GM19438 (cell line): ENCODE measurements at regions not wholly inside any gene's neighbourhood (a gene's known extent, or its start where the extent isn't known, plus 50 kb on each side); places are given as distances from the start of the nearest gene placed in this dataset.

Experiments used
- ATAC-seq: cut with Tn5 transposase; IDR thresholded peaks from one replicate; pipeline ENCODE4 v1.9.1; 2021; ENCODE audit warnings: low read depth; ENCODE audit not compliant: unreplicated experiment

DNA sequence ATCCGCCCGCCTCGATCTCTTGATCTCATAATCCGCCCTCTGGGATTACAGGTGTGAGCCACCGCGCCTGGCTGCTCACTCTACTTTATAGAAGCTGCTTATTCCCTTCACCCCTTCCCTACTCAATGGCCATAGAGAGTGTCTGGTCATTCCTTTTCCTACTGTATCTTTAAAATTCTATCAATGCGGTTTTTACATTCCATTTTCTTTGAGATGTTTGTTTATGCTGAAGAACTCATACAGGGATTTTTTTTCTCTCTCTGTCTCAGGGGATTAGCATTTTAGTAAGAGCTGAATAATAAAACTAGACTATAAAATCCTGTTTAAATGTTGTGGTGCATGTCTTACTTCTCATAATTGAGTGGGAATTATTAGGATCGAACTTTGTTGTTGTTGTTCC is 218.6 kb upstream of the FOXN3 start:
- no peak for ATAC-seq

- no peak for ATAC-seq
These were observed 217.0 kb upstream of the FOXN3 start for GRCh38 chr14:89634037-89634436.

DNA sequence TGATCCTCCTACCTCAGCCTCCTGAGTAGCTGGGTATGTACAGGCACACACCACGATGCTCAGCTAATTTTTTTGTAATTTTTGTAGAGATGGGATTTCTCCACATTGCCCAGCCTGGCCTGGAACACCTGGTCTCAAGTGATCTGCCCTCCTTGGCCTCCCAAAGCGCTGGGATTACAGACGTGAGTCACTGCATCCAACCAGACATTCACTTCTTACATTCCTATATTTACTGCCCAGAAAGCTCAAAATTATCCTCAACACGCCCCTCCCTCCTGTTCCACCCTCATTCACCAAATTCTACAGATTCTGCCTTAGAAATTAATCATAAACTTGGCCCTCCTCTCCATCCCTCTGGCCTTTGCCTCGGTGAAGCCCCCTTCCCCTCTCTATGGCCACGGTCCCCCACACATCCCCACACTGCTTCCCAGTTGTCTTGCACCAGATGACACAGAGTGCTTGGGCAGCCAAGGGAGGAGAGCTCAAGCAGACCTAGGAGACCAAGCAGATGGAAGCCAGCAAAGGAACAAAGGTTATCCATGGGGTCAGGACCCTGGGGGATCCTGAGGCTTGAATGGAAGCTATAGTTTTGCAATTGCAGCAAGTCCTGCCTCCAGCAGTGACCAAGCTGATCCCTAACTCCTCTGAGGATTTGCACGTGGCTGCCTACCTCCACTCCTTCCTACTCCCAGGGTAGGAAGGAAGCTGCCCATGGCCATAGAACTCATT is 213.2 kb upstream of the FOXN3 start:
- no peak for ATAC-seq

GRCh38 chr14:89629383-89629782 is 212.3 kb upstream of the FOXN3 start:
- ATAC-seq = no peak

- no peak for ATAC-seq
These were observed 211.5 kb upstream of the FOXN3 start for GRCh38 chr14:89628521-89628920.

DNA sequence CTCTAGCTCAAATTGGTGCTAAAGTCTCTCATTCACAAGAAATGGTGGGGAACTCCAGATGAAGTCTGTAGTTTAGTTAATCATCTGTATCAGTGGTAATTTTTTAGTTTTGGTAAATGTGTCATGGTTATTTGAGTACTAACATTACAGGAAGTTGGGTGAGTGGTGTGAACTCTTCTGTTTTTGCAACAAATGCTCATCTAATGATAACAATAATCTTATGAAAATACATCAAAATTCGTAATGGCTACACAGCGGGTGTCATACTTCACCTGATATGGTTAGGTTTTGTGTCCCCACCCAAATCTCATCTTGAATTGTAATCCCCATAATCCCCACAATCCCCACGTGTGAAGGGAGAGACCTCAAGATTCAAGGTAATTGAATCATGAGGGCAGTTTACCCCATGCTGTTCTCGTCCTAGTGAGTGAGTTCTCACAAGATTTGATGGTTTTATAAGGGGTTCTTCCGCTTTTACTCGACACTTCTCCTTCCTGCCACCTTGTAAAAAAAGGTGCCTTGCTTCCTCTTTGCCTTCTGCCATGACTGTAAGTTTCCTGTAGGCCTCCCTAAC is 209.3 kb upstream of the FOXN3 start:
- ATAC-seq = no peak

GRCh38 chr14:89625731-89626232 is 208.7 kb upstream of the FOXN3 start:
- no peak for ATAC-seq

GRCh38 chr14:89625244-89625713 is 208.2 kb upstream of the FOXN3 start:
- ATAC-seq = no peak

DNA sequence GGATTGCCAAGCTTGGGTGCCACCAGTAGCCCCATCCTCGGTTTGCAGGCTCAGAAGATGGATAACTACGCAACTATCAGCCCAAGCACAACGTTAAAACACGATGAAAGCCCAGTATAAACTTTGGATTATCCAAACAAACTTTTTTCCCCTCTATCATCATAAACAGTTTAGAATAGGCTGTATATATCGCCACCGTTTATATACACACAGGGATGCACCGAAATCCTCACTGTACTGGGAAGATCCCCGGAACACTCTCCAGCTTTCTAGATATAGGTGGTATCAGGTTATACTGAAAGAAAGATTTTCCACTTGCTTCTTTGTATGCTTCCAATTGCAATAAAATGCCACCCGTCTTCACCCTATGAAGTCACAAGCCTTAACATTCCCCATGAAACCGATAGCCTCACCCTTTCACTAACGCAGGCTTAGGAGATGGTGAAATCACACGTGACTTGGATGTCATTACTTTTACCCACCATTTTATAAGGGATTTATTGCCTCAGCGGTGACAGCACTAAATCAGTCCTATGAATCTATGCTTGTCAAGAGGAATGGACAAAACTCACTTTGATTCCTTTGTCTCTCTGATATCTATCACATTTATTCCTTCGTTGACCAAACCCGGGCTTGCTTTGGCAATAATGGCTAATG is 207.6 kb upstream of the FOXN3 start:
- no peak for ATAC-seq

DNA sequence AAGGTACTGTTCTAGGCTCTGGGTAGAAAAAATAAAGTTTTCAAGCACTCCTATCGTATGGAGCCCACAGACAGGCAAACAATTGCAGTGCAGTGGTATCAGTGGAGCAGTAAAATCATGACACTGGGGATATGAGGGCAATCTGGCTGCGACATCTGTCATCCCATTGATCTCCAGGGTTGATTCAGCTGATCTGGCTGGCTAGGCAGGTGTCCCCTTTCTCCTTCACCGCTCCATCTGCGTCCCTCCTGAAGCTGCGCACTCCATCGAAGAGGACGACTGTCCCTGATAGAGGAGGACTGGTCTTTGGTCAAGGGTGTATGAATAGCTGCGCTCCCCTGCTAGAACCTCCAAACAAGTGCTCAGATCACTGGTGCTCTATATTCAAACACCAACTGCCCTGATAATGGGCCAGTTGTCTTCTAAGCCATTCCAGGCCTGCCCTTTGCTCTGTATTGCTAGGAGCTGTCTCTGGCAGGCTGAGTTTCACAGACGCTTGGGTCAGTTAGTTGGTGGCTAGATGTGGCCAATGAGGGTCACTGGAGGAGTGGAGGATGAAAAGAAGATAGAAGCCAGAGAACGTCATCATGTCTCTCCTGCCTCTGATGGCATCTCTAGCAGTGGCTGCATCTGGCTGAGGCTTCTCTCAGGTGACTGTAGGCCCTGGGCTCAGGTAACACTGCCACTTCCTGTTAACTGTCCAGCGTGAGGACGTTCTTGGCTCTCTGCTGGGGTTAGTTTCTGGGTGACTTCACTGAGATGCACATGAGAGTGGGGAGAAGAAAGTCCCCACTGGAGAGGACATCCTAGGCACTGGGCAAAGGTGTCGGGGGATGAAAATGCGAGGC is 205.0 kb upstream of the FOXN3 start:
- ATAC-seq = no peak

DNA sequence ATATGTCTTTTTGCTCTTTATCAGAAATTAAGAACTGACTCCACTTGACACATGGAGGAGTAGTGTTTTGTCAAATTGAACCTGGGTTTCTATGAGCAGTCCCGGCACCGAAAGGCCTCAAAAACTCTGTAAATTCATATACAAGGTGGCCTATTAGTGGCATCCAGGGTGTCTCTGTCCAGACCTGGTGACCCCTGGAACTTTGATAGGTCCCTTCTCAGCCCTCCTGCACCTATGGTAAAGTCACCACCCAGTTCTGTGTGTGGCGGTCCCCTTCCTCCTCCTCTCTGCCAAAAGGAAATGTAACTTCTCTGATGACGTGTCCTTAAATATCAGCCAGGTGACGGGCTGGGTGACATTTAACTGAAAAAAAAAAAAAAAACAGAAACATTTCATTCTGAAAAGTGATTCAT is 204.0 kb upstream of the FOXN3 start:
- ATAC-seq = no peak

DNA sequence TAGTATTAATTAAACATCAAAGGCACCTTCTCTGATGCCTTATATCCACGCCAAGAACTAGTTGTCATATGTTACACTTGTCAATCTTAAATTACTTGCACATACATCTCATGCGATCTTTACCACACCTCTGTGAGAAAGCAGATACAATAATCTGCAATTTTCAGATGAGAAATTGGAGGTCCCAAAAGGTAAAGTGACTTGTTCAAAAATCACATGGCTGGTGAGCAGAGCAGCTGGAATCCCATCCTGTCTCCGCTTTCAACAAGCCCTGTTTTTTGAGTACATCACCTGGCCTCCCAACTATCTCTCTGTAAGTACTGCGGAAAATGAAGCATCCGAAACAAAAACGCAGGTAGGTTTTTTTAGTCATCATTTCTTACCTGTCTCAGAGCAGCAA is 203.4 kb upstream of the FOXN3 start:
- ATAC-seq = no peak

DNA sequence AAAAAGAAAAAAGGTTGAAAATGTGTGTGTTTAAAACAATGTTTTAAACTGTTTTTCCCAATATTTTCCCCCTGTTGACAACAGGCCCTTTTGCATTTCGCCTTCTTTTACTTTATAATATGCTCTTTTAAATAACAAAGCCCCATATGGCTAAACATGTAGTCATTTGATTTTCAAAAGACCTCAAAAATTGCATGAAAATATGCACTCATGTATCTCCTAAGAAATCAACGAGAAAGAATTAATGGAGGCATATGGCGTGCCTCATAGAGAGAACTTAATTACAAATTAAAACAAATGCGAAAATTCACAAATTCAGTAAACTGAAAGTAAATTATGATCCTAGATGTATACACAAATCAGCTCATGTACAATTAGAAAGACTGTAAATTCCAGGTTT is 202.6 kb upstream of the FOXN3 start:
- ATAC-seq = no peak

DNA sequence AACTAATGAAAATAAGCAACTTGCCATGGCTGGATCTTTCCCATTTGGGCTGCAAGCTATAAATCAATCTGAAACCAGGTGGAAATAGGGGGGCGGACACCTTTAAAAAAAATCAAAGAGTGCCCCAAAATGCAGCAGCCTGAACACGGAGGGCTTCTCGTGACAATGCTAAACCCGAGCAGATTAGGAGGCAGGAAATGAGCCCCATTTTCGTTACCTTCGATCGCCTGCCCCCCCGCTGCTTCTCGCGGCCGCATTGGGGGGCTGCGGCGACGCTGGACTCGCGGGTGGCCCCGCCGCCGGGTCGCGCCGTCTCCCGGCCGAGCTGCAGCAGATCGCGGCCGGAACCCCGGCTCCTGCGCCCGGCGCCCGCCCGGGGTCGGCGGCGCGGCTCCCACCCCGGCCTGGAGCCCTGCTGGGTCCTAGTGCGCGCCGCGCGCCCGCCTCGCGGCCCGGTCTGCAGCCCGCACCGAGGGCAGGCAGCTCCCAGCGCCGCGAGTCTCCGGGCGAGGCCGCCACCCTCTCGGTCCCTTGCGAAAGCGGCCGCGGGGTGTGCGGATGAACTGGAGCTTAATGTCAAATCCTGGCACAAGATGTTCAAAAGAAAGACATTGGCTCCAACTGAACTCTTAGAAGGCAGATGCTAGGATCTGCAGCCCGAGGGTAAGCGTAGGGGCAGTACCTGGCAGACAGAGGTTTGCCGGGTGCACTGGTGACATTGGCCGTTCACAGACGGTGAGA is 201.9 kb upstream of the FOXN3 start:
- peak; percentile 59 for ATAC-seq

- no peak for ATAC-seq
These were observed 201.3 kb upstream of the FOXN3 start for GRCh38 chr14:89618330-89618708.

DNA sequence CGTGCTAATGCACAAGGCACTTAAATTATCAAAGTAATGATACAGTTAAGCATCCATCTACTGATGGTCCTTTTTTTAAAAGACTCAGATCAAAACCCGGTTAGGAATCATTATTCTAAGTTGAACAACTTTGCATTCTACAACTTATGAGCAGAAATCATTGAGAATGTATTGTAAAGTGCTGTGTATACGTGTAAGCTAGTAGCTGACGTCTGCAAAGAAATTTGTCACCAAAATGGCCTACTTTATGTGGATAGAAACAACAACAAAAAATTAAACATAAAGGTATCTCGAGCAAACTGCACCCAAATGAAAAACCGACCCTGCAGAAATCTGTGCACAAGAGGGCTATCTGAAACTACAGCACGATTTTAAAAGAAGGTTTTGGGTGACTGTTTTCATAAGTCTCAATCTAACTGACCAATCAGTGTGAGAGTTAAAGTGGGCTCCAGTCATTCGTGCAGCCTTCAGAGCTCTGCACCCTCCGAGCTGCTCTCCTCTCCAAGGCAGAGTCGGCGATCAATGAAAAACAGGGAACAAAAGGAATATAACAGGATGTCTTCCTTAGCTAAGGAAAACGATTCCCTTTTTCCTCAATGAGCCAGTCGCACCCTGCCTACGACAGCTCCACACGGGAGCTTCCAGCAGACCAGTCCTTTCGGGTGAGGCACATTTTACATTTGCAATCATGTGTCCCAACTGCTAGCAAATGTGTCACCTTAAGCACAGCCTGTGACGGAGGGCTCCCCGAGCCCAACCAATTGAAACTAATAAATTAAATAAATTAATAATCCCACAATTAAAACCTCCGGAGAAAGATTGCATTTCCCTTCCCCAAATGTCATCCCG is 200.7 kb upstream of the FOXN3 start:
- peak; percentile 26 for ATAC-seq

GRCh38 chr14:89616852-89617341 is 199.9 kb upstream of the FOXN3 start:
- peak; percentile 37 for ATAC-seq

DNA sequence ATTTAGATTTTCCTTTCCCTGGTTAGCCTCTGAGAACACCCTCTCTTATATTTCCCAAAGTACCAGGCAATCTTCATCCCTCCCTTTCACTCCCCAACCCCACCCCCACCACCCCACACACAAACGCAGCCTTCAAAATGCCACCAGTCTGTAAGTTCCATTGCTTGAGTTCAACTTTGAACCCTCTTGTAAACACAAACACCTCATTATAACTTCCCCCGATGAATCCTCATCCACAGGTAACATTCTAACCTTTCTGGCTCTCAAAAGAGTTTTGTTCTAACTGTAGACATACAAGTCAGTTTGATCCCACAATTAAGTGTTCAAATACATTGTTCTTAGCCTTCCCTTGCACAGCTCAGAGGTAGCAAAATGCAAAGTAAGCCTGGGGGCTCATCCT is 199.4 kb upstream of the FOXN3 start:
- ATAC-seq = no peak

DNA sequence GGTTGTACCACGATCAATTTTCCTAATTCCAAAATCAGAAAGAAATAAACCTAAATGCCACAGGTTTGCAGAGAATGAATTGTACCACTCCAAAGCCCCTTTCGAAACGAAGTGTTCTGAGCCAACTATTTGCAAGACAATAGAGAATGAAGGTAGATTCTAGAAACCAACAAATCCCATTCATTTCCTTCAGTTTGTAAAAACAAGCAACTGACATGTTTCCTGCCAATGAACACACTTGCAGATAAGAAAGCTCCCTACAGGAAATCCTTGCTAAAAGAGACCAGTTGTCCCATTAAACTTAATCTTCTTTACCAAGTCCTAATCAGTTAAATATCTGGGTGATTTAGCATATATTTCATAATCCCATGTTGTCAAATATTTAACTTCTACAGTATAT is 198.4 kb upstream of the FOXN3 start:
- no peak for ATAC-seq
